ENCODE measurements at regions not wholly inside any gene's neighbourhood (a gene's known extent, or its start where the extent isn't known, plus 50 kb on each side); places are given as distances from the start of the nearest gene placed in this dataset.

GRCh38 chr1:241419986-241420385 lies 63.0 kb upstream of the RGS7 start:
- intact Hi-C loops (cut with DNase I), result no loop called here
- 65 to 81% methylated on average over 3 of the region's 3 CpGs for WGBS, 2 donors
- no peak for DNase-seq

GRCh38 chr1:241417258-241417657 lies 60.3 kb upstream of the RGS7 start:
- Histone ChIP-seq H3K9me3 (no peaks in the 10 kb centered on the region), H3K4me1 (no peaks in the 10 kb centered on the region), H3K4me3 (replicated peaks in 1 of 3) (no peak overlapping the region), H3K27ac (no peak overlapping the region), H3K36me3 (no peaks in the 10 kb centered on the region), H3K27me3 (no peaks in the 10 kb centered on the region)
- WGBS, 2 donors, result 72 to 91% methylated on average over 1 of the region's 1 CpG
- TF ChIP-seq POLR2A (IDR thresholded peaks at IDR 0.05) (no peak), CTCF (IDR thresholded peaks at IDR 0.05) (no peak)
- intact Hi-C loops (cut with DNase I), result no loop called here
- DNase-seq, result no peak

More at GRCh38 chr1:241419986-241420385, 63.0 kb upstream of the RGS7 start:
- no peak overlapping the region for H3K27ac ChIP-seq
- H3K36me3 ChIP-seq, result no peaks in the 10 kb centered on the region
- no peak overlapping the region for H3K4me3 ChIP-seq (replicated peaks in 1 of 3)
- peaks cover 0 to 7% of the 10 kb centered on the region in 2 donors for H3K4me1 ChIP-seq
- TF ChIP-seq CTCF (IDR thresholded peaks at IDR 0.05), result no peak
- H3K27me3 ChIP-seq, result no peaks in the 10 kb centered on the region
- no peaks in the 10 kb centered on the region for H3K9me3 ChIP-seq

- TF ChIP-seq CTCF (IDR thresholded peaks at IDR 0.05) (no peak), POLR2A (IDR thresholded peaks at IDR 0.05) (no peak)
- intact Hi-C loops (cut with DNase I), result no loop called here
- DNase-seq, result no peak
- no peak overlapping the region for H3K4me3 ChIP-seq (replicated peaks in 1 of 3)
- H3K36me3 ChIP-seq, result no peaks in the 10 kb centered on the region
- whole genome bisulfite sequencing, 2 donors, result 44 to 59% methylated on average over 3 of the region's 3 CpGs
- no peak overlapping the region for H3K27ac ChIP-seq
- H3K4me1 ChIP-seq, result no peaks in the 10 kb centered on the region
- no peaks in the 10 kb centered on the region for H3K9me3 ChIP-seq
- H3K27me3 ChIP-seq, result no peaks in the 10 kb centered on the region
Observed at GRCh38 chr1:241413974-241414373, 57.0 kb upstream of the RGS7 start.

- intact Hi-C loops (cut with DNase I), result no loop called here
- Histone ChIP-seq H3K27me3 (no peaks in the 10 kb centered on the region), H3K27ac (no peak overlapping the region), H3K4me1 (no peaks in the 10 kb centered on the region), H3K4me3 (replicated peaks in 1 of 3) (no peak overlapping the region), H3K36me3 (no peaks in the 10 kb centered on the region), H3K9me3 (no peaks in the 10 kb centered on the region)
- DNase-seq, result no peak
- no peak for TF ChIP-seq POLR2A (IDR thresholded peaks at IDR 0.05)
- TF ChIP-seq CTCF (IDR thresholded peaks at IDR 0.05), result no peak
- 71% methylated on average over 2 of the region's 2 CpGs for WGBS, 2 donors
Observed at GRCh38 chr1:241413386-241413785, 56.4 kb upstream of the RGS7 start.

- H3K9me3 ChIP-seq, result no peaks in the 10 kb centered on the region
- no peak overlapping the region for H3K27ac ChIP-seq
- intact Hi-C loops (cut with DNase I), result no loop called here
- no peaks in the 10 kb centered on the region for H3K4me1 ChIP-seq
- H3K36me3 ChIP-seq, result no peaks in the 10 kb centered on the region
- 86 to 87% methylated on average over 4 of the region's 4 CpGs for WGBS, 2 donors
- H3K4me3 ChIP-seq (replicated peaks in 1 of 3), result no peak overlapping the region
- TF ChIP-seq POLR2A (IDR thresholded peaks at IDR 0.05), result no peak
- no peak for TF ChIP-seq CTCF (IDR thresholded peaks at IDR 0.05)
- no peak for DNase-seq
- no peaks in the 10 kb centered on the region for H3K27me3 ChIP-seq
Observed at GRCh38 chr1:241412646-241413045, 55.6 kb upstream of the RGS7 start.
